K562 (cell line): ENCODE measurements at regions not wholly inside any gene's neighbourhood (a gene's known extent, or its start where the extent isn't known, plus 50 kb on each side); places are given as distances from the start of the nearest gene placed in this dataset.

Experiments
- C11orf30 ChIP-seq: fragments of 450-650 bp; IDR thresholded peaks from 2 replicates; pipeline ENCODE4 v1.6.1; 2016; ENCODE audit warnings: low read depth, mild to moderate bottlenecking
- FOXM1 ChIP-seq, 2 experiments: fragments of 450-650 bp in 1 of 2; sonication (generic) in 1 of 2; formaldehyde crosslinking in 1 of 2; IDR thresholded peaks; 2 replicates each; pipeline versions ENCODE4 v1.6.1 to v1.9.0; 2017 to 2022; ENCODE audit warnings: low read depth in 2 of 2, mild to moderate bottlenecking in 2 of 2, missing genetic modification reagents in 1 of 2, moderate library complexity in 1 of 2
- HCFC1 ChIP-seq: IDR thresholded peaks from 2 replicates; pipeline ENCODE4 v1.6.1; 2012; ENCODE audit warnings: low read depth, low read length, improper control_type of control experiment
- KDM4B ChIP-seq, 2 experiments: fragments of 450-650 bp in 1 of 2; sonication (generic) in 1 of 2; IDR thresholded peaks; 2 replicates each; pipeline ENCODE4 v1.6.1; 2016 to 2017; ENCODE audit warnings: borderline replicate concordance in 2 of 2, antibody characterized with exemption in 1 of 2, low read depth in 1 of 2, mild to moderate bottlenecking in 1 of 2
- POLR2AphosphoS2 ChIP-seq: IDR thresholded peaks from 2 replicates; pipeline ENCODE4 v1.6.1; 2012; ENCODE audit warnings: low read length, improper control_type of control experiment
- RAD21 ChIP-seq, 2 experiments: fragments of 250-450 bp in 1 of 2; fragments of 450-650 bp in 1 of 2; sonication (Bioruptor Pico) in 1 of 2; formaldehyde crosslinking in 1 of 2; IDR thresholded peaks in 1 of 2; conservative IDR thresholded peaks in 1 of 2; 2 replicates each; pipeline versions ENCODE4 v1.4.0 to v1.8.0; 2020 to 2022; ENCODE audit warnings: mild to moderate bottlenecking in 2 of 2, moderate library complexity in 1 of 2
- RAD51 ChIP-seq: fragments of 450-650 bp; IDR thresholded peaks from 2 replicates; pipeline ENCODE4 v1.7.1; 2016; ENCODE audit warnings: low read depth, mild to moderate bottlenecking, borderline replicate concordance
- TSC22D4 ChIP-seq: fragments of 450-650 bp; IDR thresholded peaks from 2 replicates; pipeline ENCODE4 v1.6.1; 2016; ENCODE audit warnings: missing genetic modification characterization, missing biosample characterization, control low read depth
- ZNF274 ChIP-seq: IDR thresholded peaks from 2 replicates; pipeline ENCODE4 v1.6.1; 2011; ENCODE audit warnings: low read depth, mild to moderate bottlenecking, low read length, moderate library complexity, borderline replicate concordance
- TF ChIP-seq, protein P1 (sequence below): fragments of 450-650 bp; IDR thresholded peaks from 2 replicates; pipeline ENCODE4 v1.6.1; 2017; ENCODE audit warnings: antibody characterized with exemption, mild to moderate bottlenecking
- TF ChIP-seq, protein P2 (sequence below): fragments of 450-650 bp; IDR thresholded peaks from 2 replicates; pipeline ENCODE4 v1.6.1; 2016
- TF ChIP-seq, protein P3 (sequence below): fragments of 450-650 bp; formaldehyde crosslinking; conservative IDR thresholded peaks from 2 replicates; pipeline ENCODE4 v1.4.0; 2022; ENCODE audit warnings: mild to moderate bottlenecking, missing genetic modification characterization
- TF ChIP-seq, protein P4 (sequence below): fragments of 250-450 bp; sonication (Bioruptor Pico); IDR thresholded peaks from 2 replicates; pipeline ENCODE4 v1.4.0; 2020; ENCODE audit warnings: borderline replicate concordance
- TF ChIP-seq, protein P5 (sequence below): sonication (generic); formaldehyde crosslinking; IDR thresholded peaks from 2 replicates; pipeline ENCODE4 v1.8.1; 2023; ENCODE audit warnings: mild to moderate bottlenecking, missing genetic modification reagents, moderate library complexity
- TF ChIP-seq, protein P6 (sequence below): sonication (generic); formaldehyde crosslinking; IDR thresholded peaks from 2 replicates; pipeline ENCODE4 v1.8.1; 2023; ENCODE audit warnings: mild to moderate bottlenecking, missing genetic modification reagents

DNA sequence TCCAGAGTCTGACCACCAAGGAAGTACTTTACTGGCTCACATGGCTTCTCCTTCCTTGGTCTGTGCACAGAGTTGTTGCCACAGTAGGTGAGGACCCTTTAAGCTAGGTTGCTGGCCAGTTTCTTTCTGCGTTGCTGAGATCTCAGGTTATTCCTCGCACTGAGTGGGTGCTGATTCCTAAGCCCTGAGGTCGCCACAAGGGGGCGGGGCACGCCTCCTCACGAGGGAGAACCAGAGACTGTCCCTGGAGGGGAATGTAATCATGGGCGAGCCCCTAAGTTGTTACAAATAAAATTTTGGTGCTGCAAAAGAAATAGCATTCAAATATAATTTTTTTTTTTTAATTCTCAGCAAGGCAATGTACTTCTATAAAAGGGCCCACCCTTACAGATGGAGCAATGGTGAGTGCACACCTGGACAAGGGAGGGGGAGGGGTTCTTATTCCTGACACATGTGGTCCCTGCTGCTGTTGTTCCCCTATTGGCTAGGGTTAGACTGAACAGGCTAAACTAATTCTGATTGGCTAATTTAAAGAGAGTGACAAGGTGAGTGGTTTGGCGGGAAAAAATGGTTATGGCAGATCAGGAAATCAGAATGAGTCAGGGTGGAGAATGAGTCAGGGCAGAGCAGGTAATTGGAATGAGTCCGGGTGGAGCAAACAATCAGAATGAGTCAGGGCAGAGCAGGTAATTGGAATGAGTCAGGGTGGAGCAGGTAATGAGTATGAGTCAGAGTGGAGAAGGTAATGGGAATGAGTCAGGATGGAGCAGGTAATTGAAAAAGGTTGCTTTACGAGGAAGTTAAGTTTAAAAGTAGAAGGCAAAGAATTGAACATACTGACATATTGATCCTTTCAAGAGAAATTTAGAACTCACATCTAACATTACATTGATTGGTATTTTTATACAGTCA, 107.5 kb downstream of the VSIG4 start (continued):
- TF ChIP-seq, protein P1, sequence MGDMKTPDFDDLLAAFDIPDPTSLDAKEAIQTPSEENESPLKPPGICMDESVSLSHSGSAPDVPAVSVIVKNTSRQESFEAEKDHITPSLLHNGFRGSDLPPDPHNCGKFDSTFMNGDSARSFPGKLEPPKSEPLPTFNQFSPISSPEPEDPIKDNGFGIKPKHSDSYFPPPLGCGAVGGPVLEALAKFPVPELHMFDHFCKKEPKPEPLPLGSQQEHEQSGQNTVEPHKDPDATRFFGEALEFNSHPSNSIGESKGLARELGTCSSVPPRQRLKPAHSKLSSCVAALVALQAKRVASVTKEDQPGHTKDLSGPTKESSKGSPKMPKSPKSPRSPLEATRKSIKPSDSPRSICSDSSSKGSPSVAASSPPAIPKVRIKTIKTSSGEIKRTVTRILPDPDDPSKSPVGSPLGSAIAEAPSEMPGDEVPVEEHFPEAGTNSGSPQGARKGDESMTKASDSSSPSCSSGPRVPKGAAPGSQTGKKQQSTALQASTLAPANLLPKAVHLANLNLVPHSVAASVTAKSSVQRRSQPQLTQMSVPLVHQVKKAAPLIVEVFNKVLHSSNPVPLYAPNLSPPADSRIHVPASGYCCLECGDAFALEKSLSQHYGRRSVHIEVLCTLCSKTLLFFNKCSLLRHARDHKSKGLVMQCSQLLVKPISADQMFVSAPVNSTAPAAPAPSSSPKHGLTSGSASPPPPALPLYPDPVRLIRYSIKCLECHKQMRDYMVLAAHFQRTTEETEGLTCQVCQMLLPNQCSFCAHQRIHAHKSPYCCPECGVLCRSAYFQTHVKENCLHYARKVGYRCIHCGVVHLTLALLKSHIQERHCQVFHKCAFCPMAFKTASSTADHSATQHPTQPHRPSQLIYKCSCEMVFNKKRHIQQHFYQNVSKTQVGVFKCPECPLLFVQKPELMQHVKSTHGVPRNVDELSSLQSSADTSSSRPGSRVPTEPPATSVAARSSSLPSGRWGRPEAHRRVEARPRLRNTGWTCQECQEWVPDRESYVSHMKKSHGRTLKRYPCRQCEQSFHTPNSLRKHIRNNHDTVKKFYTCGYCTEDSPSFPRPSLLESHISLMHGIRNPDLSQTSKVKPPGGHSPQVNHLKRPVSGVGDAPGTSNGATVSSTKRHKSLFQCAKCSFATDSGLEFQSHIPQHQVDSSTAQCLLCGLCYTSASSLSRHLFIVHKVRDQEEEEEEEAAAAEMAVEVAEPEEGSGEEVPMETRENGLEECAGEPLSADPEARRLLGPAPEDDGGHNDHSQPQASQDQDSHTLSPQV = no peak
- TF ChIP-seq FOXM1 (IDR thresholded peaks at IDR 0.05; ENCODE audit: low read depth) = peak; percentile 54; the same call in 1 of the 2 replicates
- TF ChIP-seq FOXM1 (CRISPR knock-in tag; IDR thresholded peaks at IDR 0.05; ENCODE audit: low read depth) = no peak
- TF ChIP-seq RAD21 (CRISPR knock-in tag; conservative IDR thresholded peaks at IDR 0.05 in 1 of 2, IDR thresholded peaks at IDR 0.05 in 1 of 2) = peak; percentile 17 to 55; a peak in 2 of 4 replicates
- no peak for TF ChIP-seq ZNF274
- no peak for TF ChIP-seq TSC22D4 (tag)
- TF ChIP-seq, protein P2, sequence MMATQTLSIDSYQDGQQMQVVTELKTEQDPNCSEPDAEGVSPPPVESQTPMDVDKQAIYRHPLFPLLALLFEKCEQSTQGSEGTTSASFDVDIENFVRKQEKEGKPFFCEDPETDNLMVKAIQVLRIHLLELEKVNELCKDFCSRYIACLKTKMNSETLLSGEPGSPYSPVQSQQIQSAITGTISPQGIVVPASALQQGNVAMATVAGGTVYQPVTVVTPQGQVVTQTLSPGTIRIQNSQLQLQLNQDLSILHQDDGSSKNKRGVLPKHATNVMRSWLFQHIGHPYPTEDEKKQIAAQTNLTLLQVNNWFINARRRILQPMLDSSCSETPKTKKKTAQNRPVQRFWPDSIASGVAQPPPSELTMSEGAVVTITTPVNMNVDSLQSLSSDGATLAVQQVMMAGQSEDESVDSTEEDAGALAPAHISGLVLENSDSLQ = peak; percentile 75
- TF ChIP-seq, protein P3, sequence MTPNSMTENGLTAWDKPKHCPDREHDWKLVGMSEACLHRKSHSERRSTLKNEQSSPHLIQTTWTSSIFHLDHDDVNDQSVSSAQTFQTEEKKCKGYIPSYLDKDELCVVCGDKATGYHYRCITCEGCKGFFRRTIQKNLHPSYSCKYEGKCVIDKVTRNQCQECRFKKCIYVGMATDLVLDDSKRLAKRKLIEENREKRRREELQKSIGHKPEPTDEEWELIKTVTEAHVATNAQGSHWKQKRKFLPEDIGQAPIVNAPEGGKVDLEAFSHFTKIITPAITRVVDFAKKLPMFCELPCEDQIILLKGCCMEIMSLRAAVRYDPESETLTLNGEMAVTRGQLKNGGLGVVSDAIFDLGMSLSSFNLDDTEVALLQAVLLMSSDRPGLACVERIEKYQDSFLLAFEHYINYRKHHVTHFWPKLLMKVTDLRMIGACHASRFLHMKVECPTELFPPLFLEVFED (CRISPR knock-in tag) = no peak
- no peak for TF ChIP-seq POLR2AphosphoS2
- TF ChIP-seq, protein P4, sequence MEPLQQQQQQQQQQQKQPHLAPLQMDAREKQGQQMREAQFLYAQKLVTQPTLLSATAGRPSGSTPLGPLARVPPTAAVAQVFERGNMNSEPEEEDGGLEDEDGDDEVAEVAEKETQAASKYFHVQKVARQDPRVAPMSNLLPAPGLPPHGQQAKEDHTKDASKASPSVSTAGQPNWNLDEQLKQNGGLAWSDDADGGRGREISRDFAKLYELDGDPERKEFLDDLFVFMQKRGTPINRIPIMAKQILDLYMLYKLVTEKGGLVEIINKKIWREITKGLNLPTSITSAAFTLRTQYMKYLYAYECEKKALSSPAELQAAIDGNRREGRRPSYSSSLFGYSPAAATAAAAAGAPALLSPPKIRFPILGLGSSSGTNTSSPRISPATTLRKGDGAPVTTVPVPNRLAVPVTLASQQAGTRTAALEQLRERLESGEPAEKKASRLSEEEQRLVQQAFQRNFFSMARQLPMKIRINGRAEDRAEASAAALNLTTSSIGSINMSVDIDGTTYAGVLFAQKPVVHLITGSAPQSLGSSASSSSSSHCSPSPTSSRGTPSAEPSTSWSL (CRISPR knock-in tag) = no peak
- TF ChIP-seq, protein P5, sequence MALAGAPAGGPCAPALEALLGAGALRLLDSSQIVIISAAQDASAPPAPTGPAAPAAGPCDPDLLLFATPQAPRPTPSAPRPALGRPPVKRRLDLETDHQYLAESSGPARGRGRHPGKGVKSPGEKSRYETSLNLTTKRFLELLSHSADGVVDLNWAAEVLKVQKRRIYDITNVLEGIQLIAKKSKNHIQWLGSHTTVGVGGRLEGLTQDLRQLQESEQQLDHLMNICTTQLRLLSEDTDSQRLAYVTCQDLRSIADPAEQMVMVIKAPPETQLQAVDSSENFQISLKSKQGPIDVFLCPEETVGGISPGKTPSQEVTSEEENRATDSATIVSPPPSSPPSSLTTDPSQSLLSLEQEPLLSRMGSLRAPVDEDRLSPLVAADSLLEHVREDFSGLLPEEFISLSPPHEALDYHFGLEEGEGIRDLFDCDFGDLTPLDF = no peak
- no peak for TF ChIP-seq RAD51
- TF ChIP-seq, protein P6, sequence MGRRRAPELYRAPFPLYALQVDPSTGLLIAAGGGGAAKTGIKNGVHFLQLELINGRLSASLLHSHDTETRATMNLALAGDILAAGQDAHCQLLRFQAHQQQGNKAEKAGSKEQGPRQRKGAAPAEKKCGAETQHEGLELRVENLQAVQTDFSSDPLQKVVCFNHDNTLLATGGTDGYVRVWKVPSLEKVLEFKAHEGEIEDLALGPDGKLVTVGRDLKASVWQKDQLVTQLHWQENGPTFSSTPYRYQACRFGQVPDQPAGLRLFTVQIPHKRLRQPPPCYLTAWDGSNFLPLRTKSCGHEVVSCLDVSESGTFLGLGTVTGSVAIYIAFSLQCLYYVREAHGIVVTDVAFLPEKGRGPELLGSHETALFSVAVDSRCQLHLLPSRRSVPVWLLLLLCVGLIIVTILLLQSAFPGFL (CRISPR knock-in tag) = no peak
- no peak for TF ChIP-seq C11orf30
- TF ChIP-seq KDM4B (IDR thresholded peaks at IDR 0.05; ENCODE audit: borderline replicate concordance in 2 of 2, low read depth in 1 of 2) = no peak
- TF ChIP-seq HCFC1 = no peak
